Chondrocyte (in vitro differentiated cells): ENCODE measurements at regions not wholly inside any gene's neighbourhood (a gene's known extent, or its start where the extent isn't known, plus 50 kb on each side); places are given as distances from the start of the nearest gene placed in this dataset.
"Not testable (repeated sequence)": the region's sequence is repeated elsewhere in the genome, so short reads cannot be mapped to it uniquely, and the experiment has no call there.

Source experiments
- DNase-seq: peaks from one replicate; pipeline ENCODE4 v3.0.0; 2021; ENCODE audit warnings: mixed read lengths, low spot score
- H3K27ac Mint-ChIP-seq: one replicate; pipeline ENCODE4 v1.8.0; 2021; ENCODE audit warnings: mild to moderate bottlenecking, moderate library complexity, mixed read lengths; ENCODE audit not compliant: unreplicated experiment
- H3K27me3 Mint-ChIP-seq: 2 replicates; pipeline ENCODE4 v1.8.0; 2021; ENCODE audit warnings: low read depth, mixed read lengths
- H3K36me3 Mint-ChIP-seq: 2 replicates; pipeline ENCODE4 v1.8.0; 2021; ENCODE audit warnings: low read depth, mixed read lengths
- H3K4me1 Mint-ChIP-seq: 2 replicates; pipeline ENCODE4 v1.8.0; 2021; ENCODE audit warnings: low read depth, mild to moderate bottlenecking, mixed read lengths
- H3K4me3 Mint-ChIP-seq: one replicate; pipeline ENCODE4 v1.8.0; 2021; ENCODE audit warnings: mild to moderate bottlenecking, moderate library complexity, mixed read lengths; ENCODE audit not compliant: unreplicated experiment
- H3K9me3 Mint-ChIP-seq: 2 replicates; pipeline ENCODE4 v1.8.0; 2021; ENCODE audit warnings: low read depth, mixed read lengths
- TF ChIP-seq, protein P1 (sequence below): fragments of 200-600 bp; sonication (generic); IDR thresholded peaks from 2 replicates; pipeline ENCODE4 v1.5.0; 2021; ENCODE audit warnings: antibody characterized with exemption, mild to moderate bottlenecking, moderate library complexity

DNA sequence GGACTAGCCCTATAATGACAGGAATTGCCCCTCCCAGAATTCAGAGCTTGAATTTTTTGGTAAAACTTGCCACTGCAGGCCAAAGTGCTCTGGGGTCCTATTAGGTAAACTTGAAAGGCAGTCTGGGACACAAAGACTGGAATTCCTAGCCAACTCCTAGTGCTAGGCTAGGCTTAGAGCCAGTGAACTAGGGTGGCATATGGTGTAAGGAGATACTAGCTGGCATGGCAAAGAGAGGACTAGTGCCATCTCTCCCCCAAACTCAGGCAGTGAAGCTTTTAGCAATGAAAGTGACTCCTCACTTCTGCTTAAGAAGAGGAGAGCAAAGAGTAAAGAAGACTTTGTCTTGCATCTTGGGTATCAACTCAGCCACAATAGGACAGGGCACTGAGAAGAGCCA lies 410.5 kb upstream of the CNTNAP5 start:
- Mint-ChIP-seq H3K27ac (no peak overlapping the region), H3K36me3 (no peaks in the 10 kb centered on the region), H3K9me3 (peaks cover 46% of the 10 kb centered on the region), H3K4me3 (no peak overlapping the region), H3K4me1 (no peaks in the 10 kb centered on the region), H3K27me3 (no peaks in the 10 kb centered on the region)
- no peak for DNase-seq
- TF ChIP-seq, protein P1, sequence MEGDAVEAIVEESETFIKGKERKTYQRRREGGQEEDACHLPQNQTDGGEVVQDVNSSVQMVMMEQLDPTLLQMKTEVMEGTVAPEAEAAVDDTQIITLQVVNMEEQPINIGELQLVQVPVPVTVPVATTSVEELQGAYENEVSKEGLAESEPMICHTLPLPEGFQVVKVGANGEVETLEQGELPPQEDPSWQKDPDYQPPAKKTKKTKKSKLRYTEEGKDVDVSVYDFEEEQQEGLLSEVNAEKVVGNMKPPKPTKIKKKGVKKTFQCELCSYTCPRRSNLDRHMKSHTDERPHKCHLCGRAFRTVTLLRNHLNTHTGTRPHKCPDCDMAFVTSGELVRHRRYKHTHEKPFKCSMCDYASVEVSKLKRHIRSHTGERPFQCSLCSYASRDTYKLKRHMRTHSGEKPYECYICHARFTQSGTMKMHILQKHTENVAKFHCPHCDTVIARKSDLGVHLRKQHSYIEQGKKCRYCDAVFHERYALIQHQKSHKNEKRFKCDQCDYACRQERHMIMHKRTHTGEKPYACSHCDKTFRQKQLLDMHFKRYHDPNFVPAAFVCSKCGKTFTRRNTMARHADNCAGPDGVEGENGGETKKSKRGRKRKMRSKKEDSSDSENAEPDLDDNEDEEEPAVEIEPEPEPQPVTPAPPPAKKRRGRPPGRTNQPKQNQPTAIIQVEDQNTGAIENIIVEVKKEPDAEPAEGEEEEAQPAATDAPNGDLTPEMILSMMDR = no peak

DNA sequence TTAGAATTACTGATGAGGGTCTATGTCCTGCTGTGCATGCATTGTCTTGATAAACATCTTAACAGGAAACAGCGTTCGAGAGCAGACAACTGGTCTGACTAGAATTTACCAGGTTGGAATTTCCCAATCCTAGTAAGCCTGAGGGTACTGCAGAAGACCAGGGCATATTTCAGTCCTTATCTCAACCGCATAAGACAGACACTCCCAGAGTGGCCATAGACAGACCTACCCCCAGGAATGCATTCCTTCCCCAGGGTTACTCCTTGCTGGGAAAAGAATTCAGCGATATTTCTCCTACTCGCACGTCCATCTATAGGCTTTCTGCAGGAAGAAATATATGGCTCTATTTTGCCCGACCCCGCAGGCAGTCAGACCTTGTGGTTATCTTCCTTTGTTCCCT lies 406.4 kb upstream of the CNTNAP5 start:
- H3K4me1 Mint-ChIP-seq, H3K27me3 Mint-ChIP-seq, DNase-seq, H3K4me3 Mint-ChIP-seq, H3K27ac Mint-ChIP-seq, H3K36me3 Mint-ChIP-seq: not testable (repeated sequence)
- H3K9me3 Mint-ChIP-seq = peaks cover 45% of the 10 kb centered on the region

DNA sequence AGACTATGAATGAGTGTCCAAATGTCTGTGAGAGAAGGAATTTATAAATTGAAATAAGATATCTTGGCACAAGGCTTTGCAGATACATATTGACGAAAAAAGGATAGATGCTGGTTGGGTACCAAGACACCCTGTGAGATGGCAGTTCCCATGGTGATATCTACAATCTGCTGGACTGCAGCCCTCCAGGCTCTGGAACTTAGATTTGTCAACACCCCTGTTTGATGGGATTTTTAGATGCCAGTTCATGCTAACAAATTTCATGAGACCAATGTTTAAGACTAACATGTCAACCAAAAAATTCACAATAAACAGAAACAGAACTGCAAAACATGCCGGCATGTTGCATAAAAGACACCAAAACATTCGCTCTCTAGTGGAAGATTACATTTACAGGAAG lies 400.3 kb upstream of the CNTNAP5 start:
- Mint-ChIP-seq H3K4me3 (no peak overlapping the region), H3K27me3 (no peaks in the 10 kb centered on the region)

DNA sequence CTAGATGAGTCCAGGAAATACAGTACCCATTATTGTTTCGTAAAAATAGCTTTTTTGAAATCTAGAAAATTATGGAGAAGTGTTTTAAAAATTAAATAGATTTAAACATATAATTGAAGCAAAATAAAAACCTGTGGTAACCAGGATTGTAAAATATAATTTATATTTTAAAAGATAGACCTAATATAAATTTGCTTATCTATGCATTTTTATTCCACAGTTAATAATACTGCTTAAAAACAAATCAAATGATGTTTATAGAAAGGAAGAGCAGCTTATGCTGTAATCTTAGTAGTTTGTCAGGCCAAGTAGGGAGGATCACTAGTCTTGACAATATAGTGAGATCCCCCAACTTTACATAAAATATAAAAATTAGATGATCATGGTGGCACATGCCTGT lies 388.9 kb upstream of the CNTNAP5 start:
- Mint-ChIP-seq H3K9me3 (peaks cover 3% of the 10 kb centered on the region), H3K27me3 (no peaks in the 10 kb centered on the region), H3K4me3 (no peak overlapping the region), H3K36me3 (no peaks in the 10 kb centered on the region), H3K27ac (no peak overlapping the region), H3K4me1 (no peaks in the 10 kb centered on the region)
- DNase-seq = no peak
- TF ChIP-seq, protein P1 = no peak

More for the DNA sequence above, 400.3 kb upstream of the CNTNAP5 start:
- Mint-ChIP-seq H3K27ac (no peak overlapping the region), H3K36me3 (no peaks in the 10 kb centered on the region), H3K4me1 (no peaks in the 10 kb centered on the region), H3K9me3 (peaks cover 11% of the 10 kb centered on the region)
- no peak for DNase-seq
- TF ChIP-seq, protein P1 = no peak

DNA sequence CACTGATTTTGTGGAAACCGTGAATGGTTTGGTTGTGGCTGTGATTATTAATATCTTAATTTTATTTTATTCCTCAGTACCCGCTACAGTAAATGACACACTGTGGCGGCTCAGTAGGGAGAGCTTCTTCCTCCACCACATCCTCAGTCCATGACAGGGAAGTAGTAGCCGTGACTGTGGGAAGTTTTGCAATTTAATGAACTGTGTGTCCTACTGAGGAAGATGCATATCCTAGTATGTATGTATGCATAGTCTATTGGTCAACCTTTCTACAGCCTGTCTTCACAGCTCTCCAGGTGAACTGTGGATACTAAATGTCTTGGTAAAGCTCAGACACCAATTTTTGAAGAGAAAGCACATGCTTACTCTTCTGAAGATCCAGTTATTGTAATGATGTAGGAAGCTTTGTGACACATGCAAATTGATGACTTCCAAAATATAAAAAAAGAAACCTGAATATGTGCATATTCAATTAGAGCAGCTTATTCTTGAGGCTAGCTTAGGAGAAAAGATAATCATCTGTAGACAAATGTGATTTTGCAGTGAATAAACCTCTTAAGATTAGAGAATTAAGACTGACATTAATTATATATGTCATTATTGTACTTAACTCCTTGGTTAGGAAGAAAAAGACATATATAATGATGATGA lies 384.3 kb upstream of the CNTNAP5 start:
- no peak for DNase-seq
- Mint-ChIP-seq H3K4me1 (no peaks in the 10 kb centered on the region), H3K4me3 (no peak overlapping the region), H3K9me3 (no peaks in the 10 kb centered on the region), H3K27ac (no peak overlapping the region), H3K36me3 (no peaks in the 10 kb centered on the region), H3K27me3 (no peaks in the 10 kb centered on the region)
- TF ChIP-seq, protein P1 = no peak

DNA sequence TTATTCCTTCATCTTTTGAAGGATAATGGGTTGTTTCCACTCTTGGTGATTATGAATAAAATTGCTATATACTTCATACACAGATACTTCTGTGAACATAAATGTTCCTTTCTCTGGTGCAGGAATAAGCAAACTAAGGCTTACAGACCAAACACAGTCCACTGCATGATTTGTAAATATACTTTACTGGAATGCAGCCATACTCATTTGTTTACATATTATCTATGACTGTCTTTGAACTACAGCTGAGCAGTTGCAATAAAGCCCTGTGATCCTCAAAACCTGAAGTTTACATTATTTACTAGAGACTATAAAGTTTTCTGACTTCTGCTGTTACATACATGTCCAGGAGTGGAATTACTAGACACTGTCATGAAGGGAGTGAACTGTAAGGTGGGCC lies 381.0 kb upstream of the CNTNAP5 start:
- DNase-seq = no peak
- H3K9me3 Mint-ChIP-seq = no peaks in the 10 kb centered on the region
- H3K27me3 Mint-ChIP-seq = no peaks in the 10 kb centered on the region
- H3K4me1 Mint-ChIP-seq = no peaks in the 10 kb centered on the region
- TF ChIP-seq, protein P1 = no peak
- no peak overlapping the region for H3K4me3 Mint-ChIP-seq
- no peaks in the 10 kb centered on the region for H3K36me3 Mint-ChIP-seq
- no peak overlapping the region for H3K27ac Mint-ChIP-seq
